Upper lobe of left lung (tissue), 6 donors: ENCODE measurements at regions not wholly inside any gene's neighbourhood (a gene's known extent, or its start where the extent isn't known, plus 50 kb on each side); places are given as distances from the start of the nearest gene placed in this dataset.

Experiments
- ATAC-seq, 2 donors: fragments of 200-7000 bp; cut with Tn5 transposase; one replicate each; pipeline ENCODE4 v1.9.1; 2022; ENCODE audit warnings: mild to moderate bottlenecking in 2 of 2, moderate library complexity in 2 of 2; ENCODE audit not compliant: low FRiP score in 2 of 2
- DNase-seq, 2 donors: peaks; one replicate each; pipeline ENCODE4 v3.0.0-alpha.2; 2019 to 2020
- H3K27ac ChIP-seq, 4 donors: fragments of 200-600 bp; sonication (generic); one replicate each; pipeline ENCODE4 v1.5.1; 2016 to 2019
- H3K27me3 ChIP-seq, 4 donors: fragments of 200-600 bp; sonication (generic); one replicate each; pipeline ENCODE4 v1.5.1; 2017 to 2019
- H3K36me3 ChIP-seq, 4 donors: fragments of 200-600 bp; sonication (generic); one replicate each; pipeline ENCODE4 v1.5.1; 2016 to 2019
- H3K4me1 ChIP-seq, 4 donors: fragments of 200-600 bp; sonication (generic); one replicate each; pipeline ENCODE4 v1.5.1; 2018 to 2019
- H3K4me3 ChIP-seq, 4 donors: fragments of 200-600 bp; sonication (generic); one replicate each; pipeline ENCODE4 v1.5.1; 2017 to 2019; ENCODE audit warnings: mild to moderate bottlenecking in 2 of 4, moderate library complexity in 1 of 4
- H3K9me3 ChIP-seq, 4 donors: fragments of 200-600 bp; sonication (generic); one replicate each; pipeline ENCODE4 v1.5.1; 2018 to 2019
- CTCF ChIP-seq, 6 experiments: fragments of 450-650 bp in 4 of 6; fragments of 200-600 bp in 2 of 6; sonication (generic) in 2 of 6; IDR thresholded peaks; one replicate each; pipeline ENCODE4 v1.5.1; 2016 to 2019; ENCODE audit warnings: antibody characterized with exemption in 6 of 6
- EP300 ChIP-seq, 4 donors: sonication (generic); formaldehyde crosslinking; IDR thresholded peaks; one replicate each; pipeline ENCODE4 v1.5.1; 2017; ENCODE audit warnings: antibody characterized with exemption in 4 of 4, control low read depth in 2 of 4
- POLR2A ChIP-seq, 4 donors: fragments of 450-650 bp; IDR thresholded peaks; one replicate each; pipeline ENCODE4 v1.5.1; 2016 to 2017; ENCODE audit warnings: antibody characterized with exemption in 4 of 4, mild to moderate bottlenecking in 2 of 4
- POLR2AphosphoS5 ChIP-seq, 2 donors: sonication (generic); formaldehyde crosslinking; IDR thresholded peaks; one replicate each; pipeline ENCODE4 v1.5.1; 2017; ENCODE audit warnings: antibody characterized with exemption in 2 of 2
- WGBS, 2 donors: methylation state at CpG; one replicate each; pipeline ENCODE4 v1.1.5; 2017 to 2018; 5-methylcytosine and 5-hydroxymethylcytosine counted together
- donor health status: DM: no; HTN: no; CAD: no; lungs with moderate emphysema.
- donor health status: DM: no; HTN: yes; CAD: no; lungs with severe emphysema.

DNA sequence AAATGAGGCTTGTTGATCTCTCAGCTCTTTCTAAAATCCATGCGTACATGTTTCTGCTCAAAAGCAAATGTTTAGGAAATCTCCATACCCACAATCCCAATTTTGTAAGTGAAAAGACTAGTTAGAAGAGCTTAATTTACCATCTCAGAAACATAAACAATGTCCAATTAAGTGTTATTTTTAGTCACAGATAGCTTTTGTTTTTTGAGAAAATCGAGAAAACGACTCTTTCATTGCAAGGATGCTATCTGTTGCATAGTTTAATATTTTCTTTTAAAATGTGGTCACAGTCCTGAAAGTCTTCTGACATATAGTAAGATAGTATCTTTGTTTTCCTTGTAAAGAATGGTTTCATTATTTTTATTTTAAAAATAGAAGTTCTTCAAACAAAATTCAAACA lies 338.0 kb upstream of the DAB2 start:
- no peaks in the 10 kb centered on the region for H3K4me1 ChIP-seq
- no peak for ATAC-seq
- WGBS, 2 donors, result 93 to 94% methylated on average over 3 of the region's 3 CpGs
- H3K4me3 ChIP-seq, result no peak overlapping the region
- no peak overlapping the region for H3K27ac ChIP-seq
- no peaks in the 10 kb centered on the region for H3K27me3 ChIP-seq
- no peaks in the 10 kb centered on the region for H3K9me3 ChIP-seq
- H3K36me3 ChIP-seq, result no peaks in the 10 kb centered on the region
- no peak for DNase-seq
- TF ChIP-seq POLR2AphosphoS5 (IDR thresholded peaks at IDR 0.05), result no peak
- no peak for TF ChIP-seq EP300 (IDR thresholded peaks at IDR 0.05)
- no peak for TF ChIP-seq POLR2A (IDR thresholded peaks at IDR 0.05)
- no peak for TF ChIP-seq CTCF (IDR thresholded peaks at IDR 0.05)

- no peaks in the 10 kb centered on the region for H3K36me3 ChIP-seq
- no peak for DNase-seq
- no peaks in the 10 kb centered on the region for H3K9me3 ChIP-seq
- WGBS, 2 donors, result 87% methylated on average over 10 of the region's 10 CpGs
- no peaks in the 10 kb centered on the region for H3K4me1 ChIP-seq
- H3K4me3 ChIP-seq, result no peak overlapping the region
- ATAC-seq, result no peak
- peak overlapping the region in 1 of 4 donors; percentile 14 for H3K27ac ChIP-seq
- TF ChIP-seq CTCF (IDR thresholded peaks at IDR 0.05) (no peak), POLR2AphosphoS5 (IDR thresholded peaks at IDR 0.05) (no peak), EP300 (IDR thresholded peaks at IDR 0.05) (no peak), POLR2A (IDR thresholded peaks at IDR 0.05) (no peak)
- no peaks in the 10 kb centered on the region for H3K27me3 ChIP-seq
Measured at GRCh38 chr5:39761199-39761950, 336.6 kb upstream of the DAB2 start.

DNA sequence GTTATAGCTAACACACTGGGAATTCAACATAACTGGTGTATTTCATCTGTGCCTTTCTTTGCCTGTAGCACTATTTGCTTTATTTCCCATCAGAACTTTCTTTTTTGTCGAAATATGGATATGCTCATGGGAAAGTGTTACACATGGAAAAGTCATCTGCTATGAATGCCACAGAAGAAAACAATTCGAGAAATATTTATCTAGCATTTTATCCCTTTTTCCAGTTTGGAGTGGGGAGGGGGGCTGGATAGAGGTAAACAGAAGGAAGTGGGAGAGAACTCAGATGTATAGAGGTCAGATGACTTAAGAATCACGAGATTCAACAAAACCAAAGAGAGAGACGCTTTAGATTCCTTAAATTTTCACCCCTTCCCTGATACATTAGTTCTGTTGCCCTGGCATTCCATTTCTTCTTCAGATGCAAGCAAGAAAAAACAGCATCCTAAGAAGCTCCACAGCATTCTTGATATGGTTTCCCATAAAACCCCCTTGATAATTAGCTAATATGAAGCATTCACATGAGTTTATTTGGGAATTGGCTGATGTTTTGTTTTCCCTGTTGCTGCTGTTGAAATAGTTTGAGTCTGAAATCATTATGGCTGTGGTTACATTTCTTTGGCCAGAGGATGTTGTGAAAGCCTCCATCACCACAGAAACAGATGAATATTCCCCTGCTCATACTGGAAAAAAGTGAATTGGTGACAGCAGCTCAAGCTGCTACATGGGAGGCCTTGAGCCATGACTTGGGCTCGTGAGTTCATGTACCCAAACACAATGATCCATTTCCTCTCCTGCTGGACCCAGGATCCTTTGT lies 335.8 kb upstream of the DAB2 start:
- WGBS, 2 donors, result 47 to 58% methylated on average over 5 of the region's 5 CpGs
- DNase-seq (no peak), ATAC-seq (peak in 1 of 2 donors; percentile 94)
- Histone ChIP-seq H3K27ac (peak overlapping the region in 3 of 4 donors; percentile 16 to 35 (median 18)), H3K27me3 (no peaks in the 10 kb centered on the region), H3K4me1 (no peaks in the 10 kb centered on the region), H3K9me3 (no peaks in the 10 kb centered on the region), H3K4me3 (no peak overlapping the region), H3K36me3 (no peaks in the 10 kb centered on the region)
- TF ChIP-seq POLR2AphosphoS5 (IDR thresholded peaks at IDR 0.05) (no peak), CTCF (IDR thresholded peaks at IDR 0.05) (no peak), EP300 (IDR thresholded peaks at IDR 0.05) (no peak), POLR2A (IDR thresholded peaks at IDR 0.05) (no peak)

DNA sequence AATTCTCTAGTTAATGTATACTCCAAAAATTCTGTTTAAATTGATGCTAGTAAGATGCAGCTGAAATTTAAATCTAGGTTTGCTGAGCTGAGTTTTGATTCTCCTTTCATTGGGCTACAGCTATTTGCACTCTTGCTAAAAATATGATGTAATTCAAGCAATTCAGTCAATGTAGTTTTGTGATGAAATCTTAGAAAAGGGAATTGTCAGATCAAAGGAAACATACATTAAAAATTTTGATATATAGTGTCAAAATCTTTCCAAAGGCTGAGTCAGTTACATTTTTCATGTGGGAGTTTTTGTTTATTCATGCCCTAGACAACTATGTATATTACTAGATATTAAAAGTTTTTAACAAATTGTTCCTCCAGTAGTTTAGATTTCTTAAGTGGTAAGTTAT lies 334.9 kb upstream of the DAB2 start:
- Histone ChIP-seq H3K27me3 (no peaks in the 10 kb centered on the region), H3K36me3 (no peaks in the 10 kb centered on the region), H3K4me3 (no peak overlapping the region), H3K9me3 (no peaks in the 10 kb centered on the region), H3K4me1 (no peaks in the 10 kb centered on the region), H3K27ac (no peak overlapping the region)
- no peak for DNase-seq
- TF ChIP-seq POLR2A (IDR thresholded peaks at IDR 0.05) (no peak), CTCF (IDR thresholded peaks at IDR 0.05) (no peak), POLR2AphosphoS5 (IDR thresholded peaks at IDR 0.05) (no peak), EP300 (IDR thresholded peaks at IDR 0.05) (no peak)
- ATAC-seq, result no peak
